ENCODE measurements at regions not wholly inside any gene's neighbourhood (a gene's known extent, or its start where the extent isn't known, plus 50 kb on each side); places are given as distances from the start of the nearest gene placed in this dataset.
A peak's percentile ranks its signal among the peaks of the same experiment; 100 is the strongest.

- Mint-ChIP-seq H3K9me3 (peaks cover 0 to 3% of the 10 kb centered on the region in 2 donors), H3K27ac (no peak overlapping the region), H3K36me3 (no peaks in the 10 kb centered on the region)
- ATAC-seq = no peak
- no peak for DNase-seq (ENCODE audit: low spot score in 2 of 2)
These were observed 155.3 kb upstream of the ZNF507 start for GRCh38 chr19:32189956-32190706.

GRCh38 chr19:32191921-32192320 is 153.5 kb upstream of the ZNF507 start:
- no peaks in the 10 kb centered on the region for H3K9me3 Mint-ChIP-seq
- ATAC-seq (no peak), DNase-seq (ENCODE audit: low spot score in 2 of 2) (no peak)
- H3K27ac Mint-ChIP-seq = no peak overlapping the region
- H3K36me3 Mint-ChIP-seq = no peaks in the 10 kb centered on the region

GRCh38 chr19:32195706-32196610 is 149.5 kb upstream of the ZNF507 start:
- H3K9me3 Mint-ChIP-seq = no peaks in the 10 kb centered on the region
- no peak for ATAC-seq
- H3K27ac Mint-ChIP-seq = no peak overlapping the region
- no peaks in the 10 kb centered on the region for H3K36me3 Mint-ChIP-seq
- no peak for DNase-seq (ENCODE audit: low spot score in 2 of 2)

- Mint-ChIP-seq H3K36me3 (no peaks in the 10 kb centered on the region), H3K9me3 (no peaks in the 10 kb centered on the region), H3K27ac (no peak overlapping the region)
- ATAC-seq (no peak), DNase-seq (ENCODE audit: low spot score in 2 of 2) (no peak)
These were observed 148.6 kb upstream of the ZNF507 start for GRCh38 chr19:32196690-32197420.

GRCh38 chr19:32197896-32198882 is 147.2 kb upstream of the ZNF507 start:
- ATAC-seq = no peak
- Mint-ChIP-seq H3K27ac (no peak overlapping the region), H3K36me3 (no peaks in the 10 kb centered on the region)

GRCh38 chr19:32199501-32200040 is 145.8 kb upstream of the ZNF507 start:
- no peak for ATAC-seq
- no peaks in the 10 kb centered on the region for H3K9me3 Mint-ChIP-seq
- DNase-seq (ENCODE audit: low spot score in 2 of 2) = no peak
- H3K27ac Mint-ChIP-seq = no peak overlapping the region
- no peaks in the 10 kb centered on the region for H3K36me3 Mint-ChIP-seq

More at GRCh38 chr19:32197896-32198882, 147.2 kb upstream of the ZNF507 start:
- DNase-seq (ENCODE audit: low spot score in 2 of 2) = no peak
- no peaks in the 10 kb centered on the region for H3K9me3 Mint-ChIP-seq

GRCh38 chr19:32200312-32201038 is 144.9 kb upstream of the ZNF507 start:
- DNase-seq (ENCODE audit: low spot score in 2 of 2) = no peak
- Mint-ChIP-seq H3K27ac (no peak overlapping the region), H3K9me3 (no peaks in the 10 kb centered on the region), H3K36me3 (no peaks in the 10 kb centered on the region)
- ATAC-seq = no peak

GRCh38 chr19:32201211-32201610 is 144.2 kb upstream of the ZNF507 start:
- Mint-ChIP-seq H3K27ac (no peak overlapping the region), H3K36me3 (no peaks in the 10 kb centered on the region), H3K9me3 (no peaks in the 10 kb centered on the region)
- ATAC-seq (no peak), DNase-seq (ENCODE audit: low spot score in 2 of 2) (no peak)

- ATAC-seq (peak in 1 of 2 donors; percentile 55), DNase-seq (ENCODE audit: low spot score in 2 of 2) (no peak)
- Mint-ChIP-seq H3K9me3 (no peaks in the 10 kb centered on the region), H3K36me3 (no peaks in the 10 kb centered on the region), H3K27ac (no peak overlapping the region)
These were observed 143.8 kb upstream of the ZNF507 start for GRCh38 chr19:32201636-32202051.

- H3K9me3 Mint-ChIP-seq = no peaks in the 10 kb centered on the region
- H3K27ac Mint-ChIP-seq = no peak overlapping the region
- no peaks in the 10 kb centered on the region for H3K36me3 Mint-ChIP-seq
- ATAC-seq = no peak
- DNase-seq (ENCODE audit: low spot score in 2 of 2) = no peak
These were observed 143.2 kb upstream of the ZNF507 start for GRCh38 chr19:32202244-32202643.

- Mint-ChIP-seq H3K9me3 (no peaks in the 10 kb centered on the region), H3K36me3 (no peaks in the 10 kb centered on the region), H3K27ac (no peak overlapping the region)
- ATAC-seq (no peak), DNase-seq (ENCODE audit: low spot score in 2 of 2) (no peak)
These were observed 142.2 kb upstream of the ZNF507 start for GRCh38 chr19:32203161-32203560.

GRCh38 chr19:32206065-32206464 is 139.3 kb upstream of the ZNF507 start:
- DNase-seq (ENCODE audit: low spot score in 2 of 2) = no peak
- H3K9me3 Mint-ChIP-seq = peaks cover 11 to 12% of the 10 kb centered on the region in 2 donors
- peaks cover 7 to 12% of the 10 kb centered on the region in 2 donors for H3K36me3 Mint-ChIP-seq
- ATAC-seq = no peak
- H3K27ac Mint-ChIP-seq = no peak overlapping the region

GRCh38 chr19:32208060-32208459 is 137.3 kb upstream of the ZNF507 start:
- H3K36me3 Mint-ChIP-seq = peaks cover 7 to 14% of the 10 kb centered on the region in 2 donors
- H3K9me3 Mint-ChIP-seq = peaks cover 15 to 16% of the 10 kb centered on the region in 2 donors
- no peak overlapping the region for H3K27ac Mint-ChIP-seq
- DNase-seq (ENCODE audit: low spot score in 2 of 2) (no peak), ATAC-seq (no peak)

- Mint-ChIP-seq H3K9me3 (no peaks in the 10 kb centered on the region), H3K36me3 (no peaks in the 10 kb centered on the region), H3K27ac (no peak overlapping the region)
- DNase-seq (ENCODE audit: low spot score in 2 of 2) (no peak), ATAC-seq (no peak)
These were observed 126.0 kb upstream of the ZNF507 start for GRCh38 chr19:32219392-32219791.

- no peak for ATAC-seq
- Mint-ChIP-seq H3K36me3 (no peaks in the 10 kb centered on the region), H3K27ac (no peak overlapping the region), H3K9me3 (no peaks in the 10 kb centered on the region)
- no peak for DNase-seq (ENCODE audit: low spot score in 2 of 2)
These were observed 125.4 kb upstream of the ZNF507 start for GRCh38 chr19:32219881-32220472.
